OCI-LY1 (cell line): ENCODE measurements at regions not wholly inside any gene's neighbourhood (a gene's known extent, or its start where the extent isn't known, plus 50 kb on each side); places are given as distances from the start of the nearest gene placed in this dataset.

Experiments
- CTCF ChIP-seq: fragments of 200-600 bp; sonication (generic), shearing (Covaris generic); IDR thresholded peaks from 2 replicates; pipeline ENCODE4 v1.5.1; 2017; ENCODE audit warnings: mild to moderate bottlenecking, antibody characterized with exemption, low read length, moderate library complexity, mixed read lengths
- EZH2 ChIP-seq: fragments of 200-600 bp; sonication (generic), shearing (Covaris generic); IDR thresholded peaks from 2 replicates; pipeline ENCODE4 v1.8.0; 2017; ENCODE audit warnings: borderline replicate concordance, mixed run types, mild to moderate bottlenecking, antibody characterized with exemption, low read length, moderate library complexity, mixed read lengths

- TF ChIP-seq CTCF (no peak), EZH2 (no peak)
Observed at GRCh38 chr15:62219799-62220198, 54.7 kb upstream of the C2CD4B start.
